ENCODE measurements at regions not wholly inside any gene's neighbourhood (a gene's known extent, or its start where the extent isn't known, plus 50 kb on each side); places are given as distances from the start of the nearest gene placed in this dataset.

DNA sequence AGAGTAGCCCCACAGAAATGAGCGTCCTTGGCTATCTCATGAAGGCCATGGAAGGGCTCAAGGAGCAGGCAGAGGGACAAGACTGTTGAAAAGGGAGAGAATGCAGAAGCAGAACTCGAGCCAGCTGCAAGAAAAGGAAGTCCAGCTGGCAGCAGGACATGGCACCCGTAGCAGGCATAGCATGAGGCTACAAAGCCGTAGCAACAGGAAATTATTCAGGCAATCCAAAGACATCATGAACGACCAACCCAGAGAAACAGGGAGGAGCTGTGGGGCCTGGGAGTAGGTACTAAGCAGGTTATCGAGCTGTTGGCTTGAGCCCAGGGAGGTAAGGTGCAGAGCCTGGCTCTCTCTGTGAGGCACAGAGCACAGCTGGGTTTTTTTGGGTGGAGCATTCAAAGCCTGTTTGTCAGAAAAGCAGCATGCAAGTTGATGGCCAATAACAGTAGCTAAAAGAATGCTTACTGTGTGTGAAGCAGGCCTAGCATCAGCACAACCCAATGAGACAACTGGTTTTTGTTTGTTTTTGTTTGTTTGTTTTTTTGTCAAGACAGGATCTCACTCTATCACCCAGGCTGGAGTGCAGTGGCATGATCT lies 144.0 kb upstream of the SMAD3 start:
- peak in 1 of 3 donors; percentile 21 for TF ChIP-seq POLR2AphosphoS5 (IDR thresholded peaks at IDR 0.05)
- TF ChIP-seq, protein P1, sequence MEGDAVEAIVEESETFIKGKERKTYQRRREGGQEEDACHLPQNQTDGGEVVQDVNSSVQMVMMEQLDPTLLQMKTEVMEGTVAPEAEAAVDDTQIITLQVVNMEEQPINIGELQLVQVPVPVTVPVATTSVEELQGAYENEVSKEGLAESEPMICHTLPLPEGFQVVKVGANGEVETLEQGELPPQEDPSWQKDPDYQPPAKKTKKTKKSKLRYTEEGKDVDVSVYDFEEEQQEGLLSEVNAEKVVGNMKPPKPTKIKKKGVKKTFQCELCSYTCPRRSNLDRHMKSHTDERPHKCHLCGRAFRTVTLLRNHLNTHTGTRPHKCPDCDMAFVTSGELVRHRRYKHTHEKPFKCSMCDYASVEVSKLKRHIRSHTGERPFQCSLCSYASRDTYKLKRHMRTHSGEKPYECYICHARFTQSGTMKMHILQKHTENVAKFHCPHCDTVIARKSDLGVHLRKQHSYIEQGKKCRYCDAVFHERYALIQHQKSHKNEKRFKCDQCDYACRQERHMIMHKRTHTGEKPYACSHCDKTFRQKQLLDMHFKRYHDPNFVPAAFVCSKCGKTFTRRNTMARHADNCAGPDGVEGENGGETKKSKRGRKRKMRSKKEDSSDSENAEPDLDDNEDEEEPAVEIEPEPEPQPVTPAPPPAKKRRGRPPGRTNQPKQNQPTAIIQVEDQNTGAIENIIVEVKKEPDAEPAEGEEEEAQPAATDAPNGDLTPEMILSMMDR (IDR thresholded peaks at IDR 0.05 in 8 of 11, conservative IDR thresholded peaks at IDR 0.05 in 3 of 11): no peak
- TF ChIP-seq POLR2A (IDR thresholded peaks at IDR 0.05): no peak

All from spleen (tissue), 7 donors.